ENCODE measurements at regions not wholly inside any gene's neighbourhood (a gene's known extent, or its start where the extent isn't known, plus 50 kb on each side); places are given as distances from the start of the nearest gene placed in this dataset.
"Not testable (repeated sequence)": the region's sequence is repeated elsewhere in the genome, so short reads cannot be mapped to it uniquely, and the experiment has no call there.

DNA sequence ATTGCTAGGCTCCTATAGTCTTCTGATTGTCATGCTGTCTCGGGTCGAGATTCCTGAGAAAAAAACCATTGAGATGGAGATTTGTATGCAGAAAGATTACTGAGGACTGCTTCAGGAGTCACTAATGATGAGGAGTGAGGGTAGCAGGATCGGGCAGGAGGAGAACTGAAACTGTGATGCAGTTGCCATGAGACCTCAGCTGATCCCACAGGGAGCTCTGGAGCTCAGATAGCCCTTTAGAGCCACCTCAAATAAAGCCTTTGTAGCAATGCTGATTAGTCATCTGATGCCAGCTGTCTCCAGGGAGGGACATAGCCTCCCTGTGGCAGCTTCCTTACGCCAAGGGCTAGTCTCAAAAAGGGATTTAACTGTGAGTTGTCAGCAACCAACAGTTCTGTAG, 256.9 kb downstream of the DMAC1 start:
- DNase-seq = peak; percentile 33

DNA sequence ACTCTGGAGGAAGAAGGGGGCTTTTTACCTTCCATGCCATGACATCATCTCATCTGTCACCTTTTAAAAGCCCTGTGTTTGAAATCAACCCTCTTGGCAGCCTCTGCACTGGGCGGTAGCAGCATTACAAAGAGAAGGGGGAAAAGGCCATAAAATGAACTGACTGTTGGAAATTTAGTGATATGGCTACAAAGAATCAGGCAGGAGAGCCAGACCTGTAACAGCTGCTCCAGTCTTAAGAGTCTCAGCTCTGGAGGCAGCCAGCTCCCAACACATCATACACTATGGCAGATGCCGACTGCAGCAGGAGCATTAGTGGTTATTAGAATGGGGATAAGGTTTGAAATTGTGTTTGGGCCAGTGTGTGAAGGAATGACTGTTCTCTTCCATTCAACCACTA, 257.5 kb downstream of the DMAC1 start:
- DNase-seq = no peak

DNA sequence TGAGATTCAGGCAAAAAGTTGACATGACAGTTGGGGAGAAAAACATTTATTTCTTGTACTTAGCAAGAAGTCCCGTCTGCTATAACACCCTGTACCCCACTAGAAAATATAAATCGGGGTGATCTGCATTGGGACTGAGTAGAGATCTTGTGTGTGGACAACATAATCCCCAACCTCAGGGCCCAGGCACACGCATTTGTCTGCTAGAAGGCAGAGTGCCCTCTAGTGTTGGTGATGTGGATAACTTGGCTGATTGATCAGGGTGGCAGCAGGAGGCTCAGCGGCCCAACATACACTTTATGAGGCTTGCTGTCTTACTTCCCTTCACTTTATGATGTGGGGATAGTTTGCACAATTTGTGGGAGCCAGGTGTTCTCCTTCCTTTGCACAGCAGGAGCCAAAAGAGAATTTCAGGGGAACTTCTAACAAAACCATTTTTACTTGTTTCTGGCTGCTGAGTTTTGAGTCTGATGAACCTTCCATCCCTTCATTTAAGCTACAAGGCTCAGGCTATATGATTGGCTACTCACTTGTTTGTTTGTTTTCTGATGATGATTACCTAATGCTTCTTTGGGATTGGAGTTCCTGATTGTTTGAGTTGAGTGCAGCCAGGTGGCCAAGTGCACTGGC, 263.2 kb downstream of the DMAC1 start:
- DNase-seq = peak; percentile 34

DNA sequence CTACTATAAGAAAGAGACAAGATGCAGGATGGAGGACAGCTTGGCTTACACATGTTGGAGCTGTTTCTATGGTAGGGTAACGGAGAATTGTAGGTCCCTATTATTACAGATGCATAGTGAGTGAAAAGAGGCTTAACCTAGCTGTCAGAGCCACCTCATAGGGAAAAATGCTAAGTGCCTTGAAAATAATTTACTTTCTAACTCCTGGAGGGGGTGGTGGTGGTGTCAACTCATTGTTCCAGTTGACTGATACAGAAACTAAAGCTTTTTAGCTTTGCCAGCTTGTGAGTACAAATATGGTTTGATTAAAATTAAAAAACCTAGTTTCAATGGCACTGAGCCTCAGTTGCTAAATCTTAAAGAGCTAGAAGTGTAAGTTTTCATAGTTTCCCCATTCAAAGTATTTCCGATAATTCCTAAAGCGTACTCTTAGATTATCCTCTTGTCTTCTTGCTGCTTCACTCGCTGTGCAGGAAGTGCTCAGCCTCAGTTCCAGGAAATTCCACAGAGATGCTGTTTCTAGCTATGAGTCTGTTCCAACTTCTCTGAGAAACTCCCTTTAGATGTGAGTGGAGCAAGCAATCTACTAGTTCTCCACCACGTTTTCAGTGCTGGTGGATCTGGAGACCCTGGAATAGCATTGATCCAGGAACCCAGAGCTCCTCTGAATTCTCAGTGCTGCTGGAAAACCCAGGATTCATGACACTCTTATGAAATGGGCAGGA, 265.2 kb downstream of the DMAC1 start:
- DNase-seq = no peak

DNA sequence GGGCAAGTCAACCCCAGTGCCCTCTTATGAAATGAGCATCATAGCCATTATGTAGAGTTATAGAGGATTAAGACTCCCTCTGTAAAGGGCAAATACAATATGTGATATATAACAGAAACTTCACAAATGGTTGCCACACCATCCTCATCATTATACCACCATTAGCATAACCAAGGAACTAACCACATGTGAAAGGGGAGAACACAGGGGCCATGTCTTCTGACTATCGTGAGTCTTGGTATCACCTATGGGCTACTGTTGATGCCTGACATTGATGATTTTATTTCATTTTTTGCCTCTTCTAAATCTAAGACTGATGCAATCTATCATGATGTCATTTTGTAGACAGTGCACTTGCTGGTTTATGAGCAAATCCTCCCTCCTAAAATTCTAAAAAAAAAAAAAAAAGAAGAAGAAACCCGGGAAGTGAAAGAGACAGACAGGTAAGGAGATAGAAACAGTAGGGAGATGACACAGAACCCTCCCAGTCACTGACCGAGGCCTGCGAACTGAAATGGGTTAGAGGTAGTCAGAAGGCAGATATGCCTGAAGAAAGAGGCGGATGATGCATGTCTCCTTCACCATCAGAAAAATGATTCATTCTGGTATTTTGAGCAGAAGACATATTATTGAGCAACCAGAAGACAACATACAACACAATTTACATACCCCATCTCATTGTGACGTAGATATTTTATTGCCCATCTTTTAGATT, 266.0 kb downstream of the DMAC1 start:
- DNase-seq = no peak

DNA sequence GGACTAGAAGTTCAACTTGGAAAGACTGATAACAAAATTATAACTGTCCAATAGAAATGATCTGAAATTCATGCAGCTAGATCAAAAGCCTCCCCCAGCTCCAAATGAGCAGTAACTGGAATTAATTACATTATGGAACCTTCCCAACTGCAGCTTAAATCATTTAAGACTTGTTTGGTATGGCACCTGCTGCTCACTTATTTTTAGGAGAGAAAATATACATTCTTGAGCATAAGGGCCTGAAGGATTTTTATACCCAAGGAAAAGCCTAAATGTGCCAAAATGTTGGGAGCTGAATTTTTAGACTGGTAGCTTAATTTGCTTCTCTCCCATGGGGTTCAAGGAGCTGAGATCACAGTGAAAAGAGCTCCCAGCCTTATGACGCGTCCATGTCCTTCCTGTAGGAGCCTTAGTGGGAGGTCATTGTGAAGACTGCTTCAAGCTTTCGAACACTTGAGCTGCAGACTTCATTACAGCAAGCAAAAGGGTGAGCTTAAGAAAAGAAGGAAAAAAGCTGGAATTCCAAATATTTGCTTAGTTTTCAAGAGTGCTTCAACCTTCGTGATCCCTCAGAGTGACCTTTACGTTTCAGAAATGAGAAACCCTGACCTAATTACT, 276.0 kb downstream of the DMAC1 start:
- DNase-seq = no peak

DNA sequence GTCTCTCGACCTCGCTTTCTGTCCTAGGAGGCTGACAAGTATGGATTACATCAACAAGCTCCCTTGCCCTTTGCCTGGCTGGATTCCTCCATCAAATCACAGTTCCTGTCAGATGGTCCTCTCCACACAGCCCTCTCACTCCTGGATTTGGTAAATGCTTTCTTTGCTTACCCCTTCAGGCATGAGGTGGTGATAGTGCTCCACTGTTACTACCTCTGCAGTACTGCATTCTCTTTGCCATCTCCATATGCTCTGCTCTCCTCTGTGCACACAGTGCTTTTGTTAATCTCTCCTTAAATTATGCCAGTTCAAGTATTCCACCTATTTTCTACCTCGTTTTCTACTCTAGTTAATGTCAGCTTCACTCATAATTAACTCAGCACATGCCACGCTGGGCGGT, 279.2 kb downstream of the DMAC1 start:
- DNase-seq = no peak

DNA sequence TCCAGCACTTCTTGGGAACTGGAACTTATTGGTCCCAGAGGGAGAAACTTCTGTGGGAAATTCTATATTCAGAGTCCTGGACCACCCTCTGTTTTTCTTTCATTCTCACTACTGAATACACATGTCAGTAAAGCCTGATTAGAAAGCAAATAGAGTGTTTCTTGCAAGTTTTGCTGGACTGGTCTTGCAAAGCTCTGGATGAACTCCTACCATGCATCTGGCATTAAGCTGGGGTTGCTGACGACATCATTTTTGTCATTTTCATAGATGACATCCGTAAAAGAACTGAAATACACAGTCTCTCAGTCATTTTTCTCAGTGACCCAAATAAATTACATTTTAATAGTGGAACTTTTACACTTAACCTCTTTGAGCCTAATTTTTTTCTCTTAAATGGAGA, 283.2 kb downstream of the DMAC1 start:
- no peak for DNase-seq

DNA sequence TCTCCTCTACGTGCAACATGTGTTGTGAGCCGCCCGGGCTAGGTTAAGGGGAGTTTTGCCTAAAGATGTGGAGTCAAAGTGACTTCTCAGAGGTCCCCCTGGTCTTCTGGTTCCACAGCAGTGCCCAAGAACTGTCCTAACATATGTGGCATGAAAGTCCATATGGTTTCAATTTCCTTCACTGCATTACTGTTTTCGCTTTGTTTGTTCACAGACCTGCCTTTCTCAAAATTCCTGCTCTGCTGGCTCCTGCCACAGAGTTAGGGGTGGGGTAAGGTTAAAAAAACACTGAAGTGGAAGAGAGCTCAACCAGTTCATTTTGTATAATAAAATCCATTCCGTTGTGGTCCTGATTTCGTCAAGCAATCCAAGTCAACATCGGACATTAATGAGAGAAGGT, 289.4 kb downstream of the DMAC1 start:
- peak; percentile 11 for DNase-seq

DNA sequence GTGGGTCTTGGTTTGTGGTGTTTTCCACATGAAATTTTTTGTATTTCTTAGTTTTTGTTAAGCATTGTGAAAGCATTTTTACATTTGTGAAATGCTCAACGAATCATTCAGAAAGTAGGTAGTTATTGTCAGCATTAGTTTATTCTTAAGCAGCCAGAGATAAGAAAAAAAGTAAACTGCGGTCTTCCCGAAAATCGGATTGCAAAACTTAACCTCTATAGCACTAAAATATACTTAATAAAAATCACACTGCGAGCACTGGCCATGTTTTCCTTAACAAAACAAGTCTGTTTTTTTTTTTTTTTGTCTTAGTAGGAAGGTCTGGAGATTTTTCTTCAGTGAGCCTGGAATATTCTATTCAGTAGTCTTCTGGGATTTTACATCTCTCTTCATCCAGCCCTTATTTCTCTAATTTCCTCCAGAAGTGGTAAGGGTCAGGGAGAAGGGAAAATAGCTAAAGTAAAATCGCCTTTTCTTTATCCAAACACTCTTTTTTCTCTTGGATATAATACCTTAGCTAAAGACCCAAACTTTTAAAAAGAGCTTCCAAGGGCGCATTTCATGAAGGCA, 289.9 kb downstream of the DMAC1 start:
- peak; percentile 38 for DNase-seq

DNA sequence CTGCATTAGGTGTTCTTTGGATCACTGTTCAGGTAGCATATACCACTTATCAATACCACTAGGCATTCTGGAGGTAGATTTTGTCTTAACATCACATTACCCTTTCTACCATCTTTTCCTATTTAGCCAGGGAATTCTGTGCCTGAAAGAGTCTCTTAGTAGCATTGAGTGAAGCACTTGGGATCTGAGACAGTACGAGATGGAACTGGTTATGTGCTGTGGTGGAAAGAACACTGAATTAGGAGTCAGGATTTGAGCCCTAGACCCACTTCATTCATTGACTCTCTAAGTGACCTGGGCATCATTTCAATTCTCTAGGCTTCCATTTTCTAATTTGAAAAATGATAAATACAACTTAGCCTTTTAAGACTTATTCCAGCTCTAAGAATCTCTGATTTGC, 291.1 kb downstream of the DMAC1 start:
- DNase-seq = no peak

DNA sequence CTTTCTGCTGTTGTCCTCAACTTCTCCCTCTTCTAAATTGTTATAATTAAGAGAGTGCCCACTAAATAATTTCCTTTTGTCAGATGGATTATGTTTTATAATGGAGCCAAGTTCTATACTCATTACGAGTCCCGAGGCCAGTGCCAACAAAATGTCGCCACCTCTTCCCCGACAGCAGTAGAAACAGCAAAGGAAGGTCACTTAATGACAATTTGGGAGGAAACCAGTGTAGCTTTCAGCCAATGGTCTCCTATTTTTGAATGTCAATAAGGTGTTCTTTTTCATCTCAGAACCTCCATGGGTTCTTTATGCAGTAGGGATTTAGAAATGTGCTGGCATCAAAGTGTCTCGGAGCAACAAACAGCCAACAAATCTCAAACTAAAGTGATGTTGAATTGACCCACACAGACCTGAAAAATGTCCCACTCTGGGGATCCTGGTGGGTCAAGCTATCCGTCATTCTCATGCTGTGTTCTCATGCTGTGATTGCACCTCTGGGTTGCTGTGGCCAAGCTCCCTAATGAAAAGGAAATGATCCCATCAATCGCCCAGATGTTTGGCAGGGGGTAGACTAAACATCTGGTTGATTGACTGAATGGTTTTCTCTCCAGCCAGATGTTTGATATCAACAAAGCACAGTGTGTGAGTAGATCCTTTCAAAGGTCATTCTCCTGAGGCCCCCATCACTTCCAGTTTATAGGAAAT, 291.9 kb downstream of the DMAC1 start:
- DNase-seq = peak; percentile 21

DNA sequence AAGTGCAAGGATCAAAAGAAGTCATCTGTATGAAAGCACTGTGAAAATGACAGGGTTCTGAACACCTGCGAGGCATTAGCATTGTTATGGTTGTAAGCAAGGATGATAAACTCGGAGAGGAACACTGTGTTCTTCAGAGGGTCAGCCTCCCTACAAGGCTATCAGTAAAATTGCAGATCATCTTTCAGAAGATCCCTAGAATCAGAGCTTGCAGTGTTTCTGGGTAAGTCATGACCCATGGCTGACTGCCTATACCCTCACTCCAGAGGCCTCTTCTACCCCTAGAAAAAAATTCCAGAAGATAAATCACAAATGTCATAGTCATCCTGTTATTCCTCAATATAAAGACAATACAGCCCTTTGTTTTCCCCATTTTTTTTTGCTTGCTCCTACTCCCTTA, 292.6 kb downstream of the DMAC1 start:
- no peak for DNase-seq

DNA sequence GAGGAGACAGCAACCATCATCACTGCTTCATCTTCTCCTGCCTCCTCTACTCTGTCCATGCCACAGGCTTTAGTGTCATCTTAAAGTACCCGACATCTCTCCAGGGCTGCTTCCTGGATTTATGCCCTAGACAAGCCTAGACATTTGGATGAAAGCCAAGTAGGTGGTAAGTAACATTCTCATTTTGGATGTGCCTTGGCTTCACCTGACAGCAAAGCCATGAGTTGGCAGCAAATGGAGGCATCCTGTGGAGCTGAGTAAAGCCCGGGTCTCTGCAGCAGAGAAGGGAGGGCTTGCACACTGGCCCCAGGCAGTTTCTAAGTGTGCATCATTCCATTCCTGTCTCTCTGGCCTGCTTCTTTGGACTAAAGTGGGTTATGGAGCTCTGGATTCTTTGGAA, 299.1 kb downstream of the DMAC1 start:
- no peak for DNase-seq

DNA sequence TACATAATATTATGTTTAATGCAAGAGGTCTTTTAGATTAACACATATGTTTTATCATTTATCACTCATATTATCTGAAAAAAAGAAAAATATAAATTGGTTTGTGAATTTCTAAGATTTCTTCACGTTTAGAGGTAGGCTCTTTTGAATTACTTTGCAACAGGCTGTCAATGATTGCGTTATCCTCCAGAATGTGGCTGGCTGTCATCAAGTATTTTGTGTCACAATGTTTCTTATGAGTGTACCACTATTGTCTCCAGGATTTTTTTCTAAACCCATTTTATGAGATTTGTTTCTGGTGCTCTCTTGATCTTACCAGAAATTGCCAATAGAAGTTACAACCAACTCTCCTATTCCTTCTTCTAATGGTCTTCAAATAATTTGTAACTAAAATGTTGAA, 307.9 kb downstream of the DMAC1 start:
- no peak for DNase-seq

DNA sequence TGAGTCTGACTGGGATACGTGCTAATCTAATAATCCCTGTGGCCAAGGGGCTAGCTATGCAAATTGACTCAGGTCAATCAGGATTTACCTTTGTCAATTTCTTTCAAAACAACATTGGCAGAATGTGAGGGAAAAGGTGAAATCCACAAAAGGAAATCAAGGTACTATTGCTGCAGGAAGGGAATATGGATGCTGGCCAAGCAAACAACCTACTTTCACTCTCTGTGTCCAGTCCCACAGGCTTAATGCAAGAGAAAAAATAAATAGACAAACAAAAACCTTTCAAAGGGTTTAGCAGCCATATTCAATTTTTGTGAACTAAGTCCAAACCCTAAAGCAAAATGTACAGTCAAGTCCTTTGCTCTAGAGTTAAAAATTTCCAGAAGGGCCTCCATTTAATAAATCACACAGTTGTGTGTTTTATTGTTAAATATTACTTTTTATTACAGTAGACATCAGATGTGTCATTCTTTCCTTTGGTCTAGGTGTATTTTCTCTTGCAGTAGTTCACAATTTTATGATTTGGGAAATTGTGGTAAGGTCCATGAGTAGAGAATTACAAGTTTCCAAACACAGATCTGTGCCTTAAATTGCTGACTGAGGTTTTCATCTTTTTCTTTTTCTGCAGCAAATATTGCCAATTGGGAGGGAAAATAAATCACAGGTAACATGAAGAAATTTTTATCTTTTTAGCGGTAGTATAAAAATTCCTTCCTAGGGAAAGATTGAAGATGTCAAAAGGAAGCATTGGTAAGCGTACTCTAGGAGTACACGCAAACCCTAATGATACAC, 309.1 kb downstream of the DMAC1 start:
- DNase-seq = no peak

DNA sequence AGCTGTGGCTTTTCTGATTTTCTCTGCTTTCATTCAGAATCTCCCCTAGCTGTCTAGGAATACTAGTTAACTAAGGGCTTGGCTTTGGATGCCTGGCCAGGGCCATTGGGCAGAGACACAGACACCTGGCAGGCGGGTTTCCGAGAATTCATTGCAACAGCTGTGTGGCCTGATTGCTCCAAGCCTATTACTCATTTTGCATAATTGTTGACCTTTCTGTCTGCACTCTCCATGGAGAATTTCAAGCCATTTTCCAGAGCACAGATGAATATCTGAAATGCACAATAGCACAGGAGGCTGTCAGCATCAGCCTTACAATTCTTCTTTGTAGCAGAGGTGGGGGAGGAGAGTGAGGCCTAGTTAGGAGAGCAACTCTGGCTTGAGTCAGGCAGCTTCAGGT, 310.5 kb downstream of the DMAC1 start:
- DNase-seq = peak; percentile 85

DNA sequence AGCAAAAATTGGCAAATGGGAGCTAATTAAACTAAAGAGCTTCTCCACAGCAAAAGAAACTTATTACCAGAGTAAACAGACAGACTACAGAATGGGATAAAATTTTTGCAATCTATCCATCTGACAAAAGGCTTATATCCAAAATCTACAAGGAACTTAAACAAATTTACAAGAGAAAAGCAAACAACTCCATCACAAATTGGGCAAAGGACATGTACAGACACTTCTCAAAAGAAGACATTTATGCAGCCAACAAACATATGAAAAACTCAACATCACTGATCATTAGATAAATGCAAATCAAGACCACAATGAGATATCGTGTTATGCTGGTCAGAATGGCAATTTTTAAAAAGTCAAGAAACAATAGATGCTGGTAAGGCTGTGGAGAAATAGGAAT, 315.6 kb downstream of the DMAC1 start:
- DNase-seq = not testable (repeated sequence)

DNA sequence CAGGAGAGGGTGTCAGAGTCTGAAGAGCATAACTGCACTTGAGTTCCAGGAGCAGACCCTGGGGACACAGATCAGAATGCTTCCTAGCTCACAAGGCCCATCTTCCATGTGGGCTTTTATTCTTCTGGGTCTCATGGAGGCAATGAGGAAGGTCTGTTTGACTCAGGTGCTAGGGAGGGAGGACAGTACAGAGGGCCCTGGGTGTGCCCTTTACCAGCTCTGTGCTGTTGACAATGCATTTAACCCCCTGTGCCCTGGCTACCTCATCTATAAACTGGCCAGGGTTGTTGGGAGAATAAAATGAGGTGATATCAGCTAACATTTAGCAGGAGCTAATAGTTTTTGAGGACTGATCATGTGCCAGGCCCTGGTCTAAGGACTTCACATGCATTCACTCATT, 318.0 kb downstream of the DMAC1 start:
- no peak for DNase-seq

DNA sequence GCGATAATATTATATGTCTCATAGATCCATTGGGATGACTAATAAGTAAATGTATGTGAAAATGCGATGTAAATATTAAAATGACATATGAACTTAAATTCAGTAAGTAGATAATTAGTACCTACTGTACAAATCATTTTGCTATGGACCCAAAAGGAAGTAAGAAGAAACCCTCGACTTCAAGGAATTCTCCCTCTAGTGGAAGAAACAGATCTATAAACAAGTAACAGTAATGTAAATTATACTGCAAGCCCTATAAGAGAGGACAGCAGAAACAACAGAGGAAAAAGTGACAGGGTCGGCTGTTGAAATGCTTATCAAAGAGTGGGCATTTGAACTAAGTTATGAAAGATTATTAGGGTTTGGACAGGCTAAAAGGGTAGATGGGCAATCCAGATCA, 320.3 kb downstream of the DMAC1 start:
- DNase-seq = no peak

DNA sequence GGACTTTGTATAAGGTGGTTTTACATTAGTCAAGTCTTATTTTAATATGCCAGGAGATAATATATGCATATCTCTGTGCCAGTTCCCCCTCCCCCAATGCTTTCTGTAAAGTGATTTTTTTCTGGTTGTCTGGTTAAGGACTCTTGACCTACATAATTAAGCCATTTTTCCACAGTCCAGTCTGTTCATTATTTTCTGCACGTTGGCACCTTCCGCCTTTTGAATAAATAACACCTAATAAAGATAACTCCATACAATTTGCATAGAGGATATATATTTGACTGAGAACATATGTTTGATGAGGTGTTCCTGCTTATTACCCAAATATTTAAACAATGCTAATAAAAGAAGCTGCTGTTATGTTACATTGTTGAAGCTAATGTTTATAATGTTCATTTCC, 320.9 kb downstream of the DMAC1 start:
- DNase-seq = no peak

Measured in tongue (tissue), 1 donor.